ENCODE measurements at regions not wholly inside any gene's neighbourhood (a gene's known extent, or its start where the extent isn't known, plus 50 kb on each side); places are given as distances from the start of the nearest gene placed in this dataset.

DNA sequence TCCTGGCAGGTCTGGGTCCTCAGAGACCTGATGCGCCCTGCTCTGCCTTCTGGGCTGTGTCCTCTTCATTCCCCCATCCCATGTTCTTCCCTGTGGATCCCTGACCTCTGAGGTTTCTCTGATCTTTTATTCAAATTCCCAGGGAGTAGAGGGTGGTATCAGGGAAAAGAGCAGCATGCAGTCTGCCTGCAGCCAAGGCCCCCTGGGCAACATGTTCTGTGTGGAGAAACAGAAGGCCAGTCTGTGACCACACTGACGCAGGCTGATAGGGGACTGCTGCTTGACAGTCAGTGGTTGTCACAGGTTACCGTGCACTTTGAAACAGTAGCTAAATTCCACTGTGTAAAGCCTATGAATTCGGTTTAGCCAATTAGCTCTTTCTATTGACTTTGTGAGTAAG is 156.6 kb upstream of the IRX2 start:
- no peak for FAIRE-seq
- no peak for DNase-seq (ENCODE audit: low read depth)

DNA sequence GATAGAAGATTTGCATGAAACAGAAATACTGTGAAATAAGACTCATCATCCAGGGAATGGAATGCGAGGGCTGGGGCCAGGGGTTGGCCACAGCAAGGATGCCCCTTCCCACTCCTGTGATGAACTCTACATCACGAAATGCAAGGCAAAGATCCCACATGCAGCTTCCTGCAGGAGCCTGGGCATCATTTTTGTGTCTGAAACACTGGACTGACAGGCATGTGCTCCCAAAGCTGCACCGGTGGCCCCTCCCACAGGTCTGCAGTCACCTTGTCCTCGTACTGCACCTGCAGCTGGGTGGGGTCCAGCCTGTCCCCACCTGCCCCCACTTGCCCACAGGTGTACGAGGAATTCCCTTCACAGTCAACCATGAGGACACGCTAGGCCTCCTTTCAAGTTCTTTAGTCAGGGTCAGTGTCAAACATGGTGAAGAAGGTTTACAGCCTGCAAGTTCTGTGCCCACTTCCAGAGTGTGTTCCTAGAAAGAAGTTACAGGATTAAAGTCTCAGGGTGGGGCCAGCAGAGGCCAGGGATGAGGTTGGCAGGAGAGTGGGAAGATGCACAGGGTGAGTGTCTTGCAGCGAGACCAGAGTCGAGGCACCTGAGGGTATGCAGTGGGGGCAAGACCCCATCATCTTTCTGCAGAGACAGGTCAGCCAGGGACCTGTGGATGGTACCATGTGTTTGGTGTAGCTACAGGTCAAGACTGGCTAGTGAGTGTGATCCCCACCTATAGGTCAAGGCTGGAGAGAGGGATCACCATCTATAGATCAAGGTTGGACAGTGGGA is 155.0 kb upstream of the IRX2 start:
- Histone ChIP-seq H3K36me3 (ENCODE audit: control insufficient read depth, insufficient read depth, low read length) (no peaks in the 10 kb centered on the region), H3K27me3 (ENCODE audit: control insufficient read depth, insufficient read depth, low read length) (no peaks in the 10 kb centered on the region), H3K4me3 (ENCODE audit: low read depth, low read length) (no peak overlapping the region)
- DNase-seq (ENCODE audit: low read depth): no peak
- no peak for FAIRE-seq
- TF ChIP-seq, protein P1, sequence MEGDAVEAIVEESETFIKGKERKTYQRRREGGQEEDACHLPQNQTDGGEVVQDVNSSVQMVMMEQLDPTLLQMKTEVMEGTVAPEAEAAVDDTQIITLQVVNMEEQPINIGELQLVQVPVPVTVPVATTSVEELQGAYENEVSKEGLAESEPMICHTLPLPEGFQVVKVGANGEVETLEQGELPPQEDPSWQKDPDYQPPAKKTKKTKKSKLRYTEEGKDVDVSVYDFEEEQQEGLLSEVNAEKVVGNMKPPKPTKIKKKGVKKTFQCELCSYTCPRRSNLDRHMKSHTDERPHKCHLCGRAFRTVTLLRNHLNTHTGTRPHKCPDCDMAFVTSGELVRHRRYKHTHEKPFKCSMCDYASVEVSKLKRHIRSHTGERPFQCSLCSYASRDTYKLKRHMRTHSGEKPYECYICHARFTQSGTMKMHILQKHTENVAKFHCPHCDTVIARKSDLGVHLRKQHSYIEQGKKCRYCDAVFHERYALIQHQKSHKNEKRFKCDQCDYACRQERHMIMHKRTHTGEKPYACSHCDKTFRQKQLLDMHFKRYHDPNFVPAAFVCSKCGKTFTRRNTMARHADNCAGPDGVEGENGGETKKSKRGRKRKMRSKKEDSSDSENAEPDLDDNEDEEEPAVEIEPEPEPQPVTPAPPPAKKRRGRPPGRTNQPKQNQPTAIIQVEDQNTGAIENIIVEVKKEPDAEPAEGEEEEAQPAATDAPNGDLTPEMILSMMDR (IDR thresholded peaks at IDR 0.05; ENCODE audit: insufficient read depth, low read length, severe bottlenecking): no peak

More for the DNA sequence above, 156.6 kb upstream of the IRX2 start:
- H3K4me3 ChIP-seq (ENCODE audit: low read depth, low read length): no peak overlapping the region
- no peaks in the 10 kb centered on the region for H3K36me3 ChIP-seq (ENCODE audit: control insufficient read depth, insufficient read depth, low read length)
- H3K27me3 ChIP-seq (ENCODE audit: control insufficient read depth, insufficient read depth, low read length): no peaks in the 10 kb centered on the region
- TF ChIP-seq, protein P1 (IDR thresholded peaks at IDR 0.05; ENCODE audit: insufficient read depth, low read length, severe bottlenecking): no peak

DNA sequence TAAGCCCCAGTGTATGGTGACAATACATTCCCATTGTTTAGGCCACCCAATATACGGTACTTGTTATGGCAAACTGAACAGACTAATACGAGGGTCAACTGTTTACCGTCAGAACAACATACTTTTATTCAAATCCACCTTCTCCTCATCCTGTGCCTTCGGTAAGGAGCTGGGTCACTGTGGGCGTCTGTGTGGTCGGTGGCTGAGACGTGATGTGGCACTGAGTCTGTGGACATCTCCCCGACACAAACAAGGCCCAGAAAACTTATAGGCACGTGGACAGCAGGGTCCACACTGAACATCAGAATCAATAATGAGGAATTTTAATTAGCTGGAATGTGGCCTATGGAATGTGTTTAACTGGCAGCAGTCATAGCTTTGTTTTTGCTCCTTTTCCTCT is 154.3 kb upstream of the IRX2 start:
- Histone ChIP-seq H3K27me3 (ENCODE audit: control insufficient read depth, insufficient read depth, low read length) (no peaks in the 10 kb centered on the region), H3K36me3 (ENCODE audit: control insufficient read depth, insufficient read depth, low read length) (no peaks in the 10 kb centered on the region), H3K4me3 (ENCODE audit: low read depth, low read length) (no peak overlapping the region)
- TF ChIP-seq, protein P1 (IDR thresholded peaks at IDR 0.05; ENCODE audit: insufficient read depth, low read length, severe bottlenecking): no peak
- DNase-seq (ENCODE audit: low read depth) (no peak), FAIRE-seq (no peak)

DNA sequence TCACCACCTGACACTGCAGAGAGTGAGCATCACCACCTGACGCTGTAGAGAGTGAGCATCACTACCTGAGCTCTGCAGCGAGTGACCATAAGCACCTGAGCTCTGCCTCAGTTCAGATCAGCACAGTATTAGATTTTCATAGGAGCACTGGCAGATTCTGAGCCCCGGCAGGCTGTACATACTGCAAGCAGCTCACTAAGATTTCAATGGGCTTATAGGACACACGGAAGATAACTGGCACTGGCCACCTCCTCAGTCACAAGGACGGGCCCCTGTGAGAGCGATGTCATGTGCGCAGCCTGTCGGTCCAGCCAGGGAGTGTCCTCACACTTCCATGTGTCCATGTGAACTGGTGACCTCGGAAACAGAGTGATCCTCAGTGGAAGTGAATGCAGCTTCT is 153.5 kb upstream of the IRX2 start:
- FAIRE-seq (no peak), DNase-seq (ENCODE audit: low read depth) (no peak)
- no peak overlapping the region for H3K4me3 ChIP-seq (ENCODE audit: low read depth, low read length)
- no peaks in the 10 kb centered on the region for H3K36me3 ChIP-seq (ENCODE audit: control insufficient read depth, insufficient read depth, low read length)
- TF ChIP-seq, protein P1 (IDR thresholded peaks at IDR 0.05; ENCODE audit: insufficient read depth, low read length, severe bottlenecking): no peak
- no peaks in the 10 kb centered on the region for H3K27me3 ChIP-seq (ENCODE audit: control insufficient read depth, insufficient read depth, low read length)

DNA sequence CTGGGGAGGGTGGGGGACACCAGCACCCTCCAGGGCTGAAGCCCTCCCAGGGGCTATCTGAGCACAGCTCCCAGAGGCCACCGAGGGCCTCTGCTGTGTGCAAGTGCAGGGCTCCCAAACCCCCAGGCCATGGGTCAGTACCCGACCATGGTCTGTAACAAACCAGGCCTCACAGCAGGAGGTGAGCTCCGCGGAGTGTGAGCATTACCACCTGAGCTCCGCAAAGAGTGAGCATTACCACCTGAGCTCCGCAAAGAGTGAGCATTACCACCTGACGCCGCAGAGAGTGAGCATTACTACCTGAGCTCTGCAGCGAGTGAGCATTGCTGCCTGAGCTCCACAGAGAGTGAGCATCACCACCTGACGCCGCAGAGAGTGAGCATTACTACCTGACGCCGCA is 152.9 kb upstream of the IRX2 start:
- Histone ChIP-seq H3K27me3 (ENCODE audit: control insufficient read depth, insufficient read depth, low read length) (no peaks in the 10 kb centered on the region), H3K4me3 (ENCODE audit: low read depth, low read length) (no peak overlapping the region), H3K36me3 (ENCODE audit: control insufficient read depth, insufficient read depth, low read length) (no peaks in the 10 kb centered on the region)
- FAIRE-seq: no peak
- TF ChIP-seq, protein P1 (IDR thresholded peaks at IDR 0.05; ENCODE audit: insufficient read depth, low read length, severe bottlenecking): no peak
- no peak for DNase-seq (ENCODE audit: low read depth)
